SJSA1 (cell line): ENCODE measurements at regions not wholly inside any gene's neighbourhood (a gene's known extent, or its start where the extent isn't known, plus 50 kb on each side); places are given as distances from the start of the nearest gene placed in this dataset.
"Not testable (repeated sequence)": the region's sequence is repeated elsewhere in the genome, so short reads cannot be mapped to it uniquely, and the experiment has no call there.

Source experiments
- DNase-seq, 2 experiments: peaks; one replicate each; pipeline ENCODE4 v3.0.0-alpha.2; 2015 to 2020; ENCODE audit warnings: low spot score in 2 of 2, low read depth in 1 of 2
- H3K27ac ChIP-seq: fragments of 250-450 bp; sonication (Bioruptor Pico); 2 replicates; pipeline ENCODE4 v1.5.1; 2020; ENCODE audit warnings: mild to moderate bottlenecking, moderate library complexity
- H3K27me3 ChIP-seq: fragments of 250-450 bp; sonication (Bioruptor Pico); replicated peaks from 2 replicates; pipeline ENCODE4 v1.5.1; 2020; ENCODE audit warnings: mild to moderate bottlenecking, moderate library complexity
- H3K36me3 ChIP-seq: fragments of 250-450 bp; sonication (Bioruptor Pico); 2 replicates; pipeline ENCODE4 v1.5.1; 2020; ENCODE audit warnings: mild to moderate bottlenecking
- H3K4me1 ChIP-seq: fragments of 250-450 bp; sonication (Bioruptor Pico); replicated peaks from 2 replicates; pipeline ENCODE4 v1.6.1; 2021; ENCODE audit warnings: mild to moderate bottlenecking
- H3K4me3 ChIP-seq: fragments of 250-450 bp; sonication (Bioruptor Pico); 2 replicates; pipeline ENCODE4 v1.5.1; 2020; ENCODE audit warnings: mild to moderate bottlenecking
- H3K9me3 ChIP-seq: fragments of 250-450 bp; sonication (Bioruptor Pico); replicated peaks from 2 replicates; pipeline ENCODE4 v1.5.1; 2020; ENCODE audit warnings: mild to moderate bottlenecking

DNA sequence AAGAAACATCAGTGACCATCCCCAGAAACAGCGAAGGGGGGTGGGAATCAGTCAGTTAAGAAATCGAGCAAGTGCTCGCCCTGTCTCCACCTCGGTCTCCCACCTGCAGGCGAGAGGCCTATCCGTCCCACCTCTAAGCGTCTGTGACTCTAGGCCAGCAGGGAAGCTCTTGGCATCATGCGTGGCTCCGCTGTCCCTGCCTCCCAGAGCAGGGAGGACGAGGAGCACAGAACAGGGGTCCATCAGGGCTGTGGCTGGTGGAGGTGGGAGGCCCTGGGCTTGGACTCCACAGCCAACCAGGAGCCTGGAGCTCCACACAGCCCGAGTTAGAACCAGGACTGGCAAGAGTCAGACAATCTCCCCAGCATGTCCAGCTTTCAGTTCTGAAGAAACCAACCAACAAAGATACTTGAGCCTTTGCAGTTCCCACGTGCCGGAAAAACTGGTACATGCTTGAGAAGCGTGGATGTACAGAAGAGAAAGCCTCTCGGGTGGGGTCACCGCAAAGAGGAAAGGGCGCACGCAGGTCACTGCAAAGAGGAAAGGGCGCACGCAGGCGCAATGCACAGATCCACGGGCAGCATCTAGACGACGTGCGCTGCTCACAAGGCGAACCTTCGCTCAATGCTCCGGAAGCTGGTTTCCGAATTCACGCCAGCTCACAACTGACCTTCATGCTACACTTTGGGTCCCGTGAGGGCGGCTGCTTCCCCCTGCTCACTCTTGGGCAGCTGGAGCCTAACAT lies 104.5 kb upstream of the ALKAL2 start:
- Histone ChIP-seq H3K27ac (no peak overlapping the region), H3K9me3 (no peaks in the 10 kb centered on the region), H3K4me3 (no peak overlapping the region), H3K4me1 (peaks cover 8% of the 10 kb centered on the region), H3K27me3 (no peaks in the 10 kb centered on the region), H3K36me3 (no peaks in the 10 kb centered on the region)
- DNase-seq: no peak

DNA sequence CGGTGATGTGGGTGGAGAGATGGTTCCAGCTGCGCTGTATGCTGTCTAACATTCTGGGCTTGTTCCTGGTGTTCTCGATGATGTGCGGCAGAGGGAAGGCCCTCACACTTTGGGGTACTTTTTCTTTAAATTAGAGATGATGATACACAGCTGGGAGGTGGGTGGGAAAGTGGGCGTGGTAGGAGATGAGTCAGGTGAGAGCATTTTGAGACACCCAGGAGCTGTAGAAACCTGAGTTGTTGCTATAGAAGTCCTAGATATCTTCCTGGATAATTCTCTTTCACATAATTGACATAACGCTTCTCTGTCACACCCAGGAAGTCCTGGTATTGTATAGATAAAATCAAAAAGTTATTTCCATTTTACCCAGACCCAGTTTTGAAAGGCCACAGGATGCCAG lies 103.8 kb upstream of the ALKAL2 start:
- no peaks in the 10 kb centered on the region for H3K9me3 ChIP-seq

DNA sequence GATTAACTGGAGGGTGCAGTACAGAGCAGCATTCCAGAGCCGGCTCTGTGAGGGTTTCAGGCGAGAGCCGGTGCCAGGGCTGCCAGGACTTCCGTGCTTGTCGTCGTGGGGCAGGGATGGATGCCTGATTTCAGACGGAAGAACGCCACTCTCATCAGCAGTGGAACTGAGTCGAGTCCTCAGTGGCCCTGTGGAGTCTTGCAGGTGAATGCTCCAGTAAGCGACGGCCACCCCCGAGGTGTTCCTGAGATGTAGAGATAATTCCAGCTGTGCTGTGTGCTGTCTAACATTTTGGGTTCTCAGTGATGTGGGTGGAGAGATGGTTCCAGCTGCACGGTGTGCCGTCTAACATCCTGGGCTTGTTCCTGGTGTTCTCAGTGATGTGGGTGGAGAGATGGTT lies 103.1 kb upstream of the ALKAL2 start:
- DNase-seq: no peak
- H3K27ac ChIP-seq: no peak overlapping the region
- no peaks in the 10 kb centered on the region for H3K36me3 ChIP-seq
- no peak overlapping the region for H3K4me3 ChIP-seq
- H3K9me3 ChIP-seq: no peaks in the 10 kb centered on the region
- no peaks in the 10 kb centered on the region for H3K27me3 ChIP-seq
- H3K4me1 ChIP-seq: peaks cover 8% of the 10 kb centered on the region

More for the DNA sequence above, 103.8 kb upstream of the ALKAL2 start:
- Histone ChIP-seq H3K36me3 (no peaks in the 10 kb centered on the region), H3K27ac (no peak overlapping the region), H3K4me1 (peaks cover 8% of the 10 kb centered on the region), H3K4me3 (no peak overlapping the region), H3K27me3 (no peaks in the 10 kb centered on the region)
- no peak for DNase-seq

DNA sequence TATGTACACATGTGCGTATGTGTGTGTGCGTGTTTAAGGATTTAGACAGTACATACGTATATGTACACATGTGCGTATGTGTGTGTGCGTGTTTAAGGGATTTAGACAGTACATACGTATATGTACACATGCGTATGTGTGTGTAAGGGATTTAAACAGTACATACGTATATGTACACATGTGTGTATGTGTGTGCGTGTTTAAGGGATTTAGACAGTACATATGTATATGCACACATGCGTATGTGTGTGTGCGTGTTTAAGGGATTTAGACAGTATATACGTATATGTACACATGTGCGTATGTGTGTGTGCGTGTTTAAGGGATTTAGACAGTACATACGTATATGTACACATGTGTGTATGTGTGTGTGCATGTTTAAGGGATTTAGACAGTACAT lies 102.1 kb upstream of the ALKAL2 start:
- H3K27me3 ChIP-seq, H3K4me3 ChIP-seq, H3K4me1 ChIP-seq, H3K36me3 ChIP-seq, H3K9me3 ChIP-seq, DNase-seq, H3K27ac ChIP-seq: not testable (repeated sequence)

DNA sequence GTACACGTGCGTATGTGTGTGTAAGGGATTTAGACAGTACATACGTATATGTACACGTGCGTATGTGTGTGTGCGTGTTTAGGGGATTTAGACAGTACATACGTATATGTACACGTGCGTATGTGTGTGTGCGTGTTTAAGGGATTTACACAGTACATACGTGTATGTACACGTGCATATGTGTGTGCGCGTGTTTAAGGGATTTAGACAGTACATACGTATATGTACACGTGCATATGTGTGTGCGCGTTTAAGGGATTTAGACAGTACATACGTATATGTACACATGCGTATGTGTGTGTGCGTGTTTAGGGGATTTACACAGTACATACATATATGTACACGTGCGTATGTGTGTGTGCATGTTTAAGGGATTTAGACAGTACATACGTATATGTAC lies 100.9 kb upstream of the ALKAL2 start:
- not testable (repeated sequence) for H3K36me3 ChIP-seq, H3K4me3 ChIP-seq, DNase-seq, H3K4me1 ChIP-seq, H3K27me3 ChIP-seq, H3K27ac ChIP-seq, H3K9me3 ChIP-seq

DNA sequence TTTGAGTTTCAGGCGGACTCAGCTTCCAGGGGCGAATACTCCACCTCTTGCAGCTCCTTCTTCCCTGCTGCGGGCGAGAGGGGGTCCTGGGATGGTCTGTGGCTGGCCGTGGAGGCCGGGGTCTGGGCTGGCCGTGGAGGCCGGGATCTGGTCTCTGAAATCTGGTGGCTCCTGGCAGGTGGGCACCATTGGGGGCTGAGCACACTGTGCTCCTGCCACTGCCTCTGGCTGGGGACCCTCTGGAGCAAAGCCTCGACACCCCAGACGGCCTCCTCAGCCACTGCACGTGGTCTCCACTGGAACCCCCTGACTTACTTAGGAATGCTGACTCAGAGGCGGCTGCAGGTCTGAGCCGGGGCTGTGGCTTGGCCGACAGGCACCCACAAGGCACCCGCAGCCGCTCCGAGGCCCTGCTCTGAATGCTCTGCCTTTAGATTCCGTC lies 100.1 kb upstream of the ALKAL2 start:
- Histone ChIP-seq H3K4me3 (no peak overlapping the region), H3K36me3 (no peaks in the 10 kb centered on the region), H3K4me1 (no peaks in the 10 kb centered on the region), H3K9me3 (no peaks in the 10 kb centered on the region), H3K27ac (no peak overlapping the region), H3K27me3 (no peaks in the 10 kb centered on the region)
- DNase-seq: no peak

DNA sequence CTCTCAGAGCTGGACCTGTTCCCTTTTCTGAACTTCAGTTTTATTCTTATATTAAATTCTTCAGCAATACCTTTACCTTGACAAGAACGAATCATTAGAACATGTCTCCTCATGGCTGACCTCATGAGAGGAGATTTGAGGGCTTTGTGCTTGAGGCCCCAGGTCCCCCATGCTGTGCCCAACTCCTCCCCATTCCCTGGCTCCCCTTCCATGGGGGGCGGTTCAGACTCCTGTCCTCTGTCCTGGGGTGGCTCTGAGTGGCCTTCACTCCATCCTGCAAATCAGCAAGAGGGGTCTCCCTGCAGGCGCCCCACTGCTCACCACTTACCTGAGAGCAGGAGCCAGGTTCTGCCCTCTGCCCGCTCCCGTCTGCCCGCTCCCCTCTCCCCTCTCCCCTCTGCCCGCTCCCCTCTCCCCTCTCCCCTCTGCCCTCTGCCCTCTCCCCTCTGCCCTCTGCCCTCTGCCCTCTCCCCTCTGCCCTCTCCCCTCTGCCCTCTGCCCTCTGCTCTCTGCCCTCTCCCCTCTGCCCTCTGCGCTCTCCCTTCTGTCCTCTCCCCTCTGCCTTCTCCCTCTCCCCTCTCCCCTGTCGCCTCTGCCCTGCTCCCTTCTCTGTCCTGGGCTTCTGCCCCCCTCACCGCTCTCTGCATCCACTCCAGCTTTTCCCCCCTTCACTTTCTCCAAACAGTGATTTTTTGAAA lies 98.7 kb upstream of the ALKAL2 start:
- H3K4me1 ChIP-seq: no peaks in the 10 kb centered on the region
- no peak overlapping the region for H3K27ac ChIP-seq
- no peaks in the 10 kb centered on the region for H3K36me3 ChIP-seq
- H3K9me3 ChIP-seq: no peaks in the 10 kb centered on the region
- H3K27me3 ChIP-seq: no peaks in the 10 kb centered on the region
- DNase-seq: no peak
- no peak overlapping the region for H3K4me3 ChIP-seq

DNA sequence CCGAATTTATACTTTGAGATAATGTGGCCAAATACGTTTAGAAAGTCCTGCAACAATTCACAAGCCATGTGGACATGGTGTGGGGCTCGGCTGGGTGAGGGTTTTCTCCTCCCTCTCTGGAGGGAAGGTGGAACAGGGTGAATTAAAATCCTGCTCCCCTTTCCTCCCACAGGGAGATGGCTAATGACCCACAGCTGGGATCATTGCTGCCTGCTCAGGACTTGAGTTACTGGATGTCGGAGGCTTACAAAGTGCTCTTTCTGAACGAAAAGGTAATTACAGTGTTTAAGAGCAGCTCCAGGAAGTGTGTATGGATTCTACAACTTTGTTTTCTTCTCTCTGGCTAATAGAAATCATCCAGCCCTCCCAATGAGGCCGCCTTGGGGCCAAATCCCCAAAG lies 97.9 kb upstream of the ALKAL2 start:
- no peaks in the 10 kb centered on the region for H3K4me1 ChIP-seq
- no peaks in the 10 kb centered on the region for H3K27me3 ChIP-seq
- DNase-seq: no peak
- H3K9me3 ChIP-seq: no peaks in the 10 kb centered on the region
- no peak overlapping the region for H3K4me3 ChIP-seq
- H3K27ac ChIP-seq: no peak overlapping the region
- no peaks in the 10 kb centered on the region for H3K36me3 ChIP-seq

DNA sequence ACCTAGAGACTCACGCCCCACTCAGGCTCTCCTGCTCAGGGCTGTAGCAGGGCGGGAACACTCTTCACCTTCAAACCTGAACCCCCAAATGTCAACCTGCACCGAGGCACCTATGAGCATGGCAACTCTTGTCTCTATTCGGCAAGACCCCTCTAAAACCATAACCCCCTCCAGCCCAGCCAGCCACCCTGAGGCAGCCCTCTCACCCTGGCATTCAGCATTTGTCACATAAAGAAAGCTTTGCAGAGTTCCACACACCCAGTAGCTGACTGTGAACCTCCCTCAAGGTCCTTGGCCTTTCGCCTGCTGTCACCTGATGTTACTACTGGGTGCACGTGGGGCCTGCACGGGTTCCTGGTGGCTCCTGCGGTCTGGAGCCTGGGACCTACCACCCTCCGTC lies 97.2 kb upstream of the ALKAL2 start:
- Histone ChIP-seq H3K4me1 (no peaks in the 10 kb centered on the region), H3K27ac (no peak overlapping the region), H3K4me3 (no peak overlapping the region), H3K9me3 (no peaks in the 10 kb centered on the region), H3K36me3 (no peaks in the 10 kb centered on the region), H3K27me3 (no peaks in the 10 kb centered on the region)
- no peak for DNase-seq

DNA sequence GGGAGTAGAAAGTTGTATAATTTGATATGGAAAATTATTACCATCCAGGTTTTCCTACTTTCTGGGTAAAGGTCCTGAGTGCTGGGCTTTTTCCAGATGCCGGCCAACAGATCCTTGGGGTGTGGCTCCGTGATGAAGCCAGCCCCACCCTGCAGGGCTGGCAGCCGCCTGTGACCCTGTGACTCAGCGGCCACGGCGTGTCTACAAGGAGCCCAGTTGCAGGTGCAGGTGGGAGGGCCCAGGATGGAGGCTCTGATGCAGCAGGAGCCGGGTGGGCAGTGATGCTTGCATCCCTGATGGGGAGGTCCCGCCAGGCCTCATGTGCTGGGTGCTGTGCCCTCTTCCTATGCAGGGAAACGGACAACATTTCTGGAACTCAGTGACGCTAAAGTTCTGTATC lies 96.0 kb upstream of the ALKAL2 start:
- no peaks in the 10 kb centered on the region for H3K9me3 ChIP-seq
- no peak overlapping the region for H3K27ac ChIP-seq
- no peak overlapping the region for H3K4me3 ChIP-seq
- DNase-seq: no peak
- H3K4me1 ChIP-seq: no peaks in the 10 kb centered on the region
- no peaks in the 10 kb centered on the region for H3K27me3 ChIP-seq
- H3K36me3 ChIP-seq: no peaks in the 10 kb centered on the region

DNA sequence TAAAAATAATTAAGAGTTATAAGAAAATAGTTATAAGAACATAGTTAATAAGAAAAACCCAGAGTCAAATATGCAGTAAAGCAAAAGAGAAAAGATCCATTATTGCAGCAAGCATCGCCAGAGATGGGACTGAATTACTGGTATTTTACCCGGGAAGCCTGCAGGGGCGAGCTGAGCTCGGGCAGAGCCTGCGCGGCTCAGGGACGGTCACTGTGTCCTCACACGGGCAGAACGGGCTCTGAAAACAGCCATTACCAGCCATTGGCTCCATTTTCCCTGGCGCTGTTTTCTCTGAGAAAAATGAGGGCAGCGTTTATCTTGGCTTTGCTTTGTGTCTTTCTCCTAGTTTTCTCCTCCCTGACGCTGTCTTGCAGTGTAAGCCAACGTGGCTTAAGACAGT lies 95.3 kb upstream of the ALKAL2 start:
- Histone ChIP-seq H3K4me3 (no peak overlapping the region), H3K27ac (no peak overlapping the region), H3K27me3 (no peaks in the 10 kb centered on the region), H3K4me1 (no peaks in the 10 kb centered on the region), H3K9me3 (no peaks in the 10 kb centered on the region), H3K36me3 (no peaks in the 10 kb centered on the region)
- DNase-seq: no peak

DNA sequence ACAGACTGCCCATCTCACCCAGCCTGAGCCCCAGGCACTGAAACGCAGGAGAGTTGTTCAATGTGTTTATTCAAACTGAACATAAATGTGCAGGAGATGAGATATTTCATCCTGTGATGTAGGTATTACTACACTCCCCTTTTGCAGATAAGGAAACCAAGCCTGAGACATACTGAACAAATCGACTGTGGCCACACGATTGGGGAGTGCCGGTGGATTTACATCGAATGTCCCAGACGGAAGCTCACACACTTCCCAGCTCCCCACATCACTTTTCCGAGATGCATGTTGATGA lies 94.8 kb upstream of the ALKAL2 start:
- Histone ChIP-seq H3K27me3 (no peaks in the 10 kb centered on the region), H3K9me3 (no peaks in the 10 kb centered on the region), H3K27ac (no peak overlapping the region), H3K4me1 (no peaks in the 10 kb centered on the region), H3K4me3 (no peak overlapping the region), H3K36me3 (no peaks in the 10 kb centered on the region)
- no peak for DNase-seq

DNA sequence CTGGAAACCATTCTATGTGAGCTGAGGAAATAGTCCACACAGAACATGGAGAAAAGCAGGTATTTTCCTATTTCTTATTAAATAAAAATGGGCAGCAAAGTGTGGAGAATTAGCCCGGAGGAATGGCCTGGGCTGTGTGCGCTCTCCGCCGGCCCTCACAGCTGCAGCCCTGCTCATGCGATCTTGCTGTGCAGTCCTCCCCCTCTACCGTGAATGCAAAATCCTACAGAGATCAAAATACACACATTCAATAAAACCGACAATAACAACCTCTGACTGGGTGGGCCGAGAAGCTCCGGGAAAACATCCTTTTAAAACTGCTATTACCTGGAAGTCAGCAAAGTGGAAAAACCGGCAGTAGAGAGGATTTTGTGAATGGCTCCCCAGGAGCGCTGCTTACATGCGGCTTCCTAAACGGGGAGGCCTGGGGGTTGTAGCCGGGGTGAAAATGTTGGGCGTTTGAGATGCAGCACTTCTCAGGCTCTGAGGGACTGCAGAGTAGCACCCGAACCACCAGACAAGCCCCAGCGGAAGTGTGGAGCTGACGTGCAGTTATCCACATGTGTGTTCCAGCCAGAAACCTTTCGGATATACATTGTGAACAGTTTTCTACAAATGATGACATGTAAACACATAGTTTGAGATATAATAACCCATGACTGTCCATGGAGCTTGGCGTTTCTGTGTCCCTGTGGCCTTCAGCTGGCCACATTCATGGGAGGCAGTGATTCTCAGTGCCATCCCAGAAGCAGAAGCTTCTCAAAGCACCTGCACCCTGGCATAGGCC lies 94.2 kb upstream of the ALKAL2 start:
- no peaks in the 10 kb centered on the region for H3K36me3 ChIP-seq
- H3K27me3 ChIP-seq: no peaks in the 10 kb centered on the region
- H3K4me3 ChIP-seq: no peak overlapping the region
- no peaks in the 10 kb centered on the region for H3K9me3 ChIP-seq
- no peaks in the 10 kb centered on the region for H3K4me1 ChIP-seq
- H3K27ac ChIP-seq: no peak overlapping the region
- DNase-seq: no peak

DNA sequence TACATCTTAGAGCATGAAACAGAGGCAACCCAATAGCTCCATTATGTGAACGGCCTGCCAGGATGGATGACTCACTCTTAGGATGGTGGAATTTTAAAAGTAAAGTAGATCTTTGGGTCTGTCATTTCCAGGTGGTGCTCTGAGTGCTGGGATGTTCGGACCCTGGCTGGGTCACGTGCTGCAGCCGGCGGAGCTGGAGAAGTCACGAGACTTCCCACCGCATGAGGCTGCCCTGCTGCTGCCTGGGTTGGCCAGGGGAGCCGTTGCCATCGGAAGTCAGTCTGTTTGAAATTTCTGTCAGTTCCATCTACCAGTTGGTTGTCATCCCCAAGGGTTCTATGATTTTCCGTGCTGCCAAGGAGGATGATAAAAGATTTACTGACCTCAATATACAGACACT lies 93.3 kb upstream of the ALKAL2 start:
- DNase-seq: no peak
- Histone ChIP-seq H3K27me3 (no peaks in the 10 kb centered on the region), H3K4me3 (no peak overlapping the region)

More for the DNA sequence above, 93.3 kb upstream of the ALKAL2 start:
- Histone ChIP-seq H3K4me1 (no peaks in the 10 kb centered on the region), H3K27ac (no peak overlapping the region), H3K9me3 (no peaks in the 10 kb centered on the region), H3K36me3 (no peaks in the 10 kb centered on the region)
